Pons (tissue), 1 donor: ENCODE measurements at regions not wholly inside any gene's neighbourhood (a gene's known extent, or its start where the extent isn't known, plus 50 kb on each side); places are given as distances from the start of the nearest gene placed in this dataset.
"Not testable (repeated sequence)": the region's sequence is repeated elsewhere in the genome, so short reads cannot be mapped to it uniquely, and the experiment has no call there.

Source experiments
- DNase-seq: peaks from one replicate; pipeline ENCODE4 v3.0.0-alpha.2; 2016; ENCODE audit warnings: low spot score

DNA sequence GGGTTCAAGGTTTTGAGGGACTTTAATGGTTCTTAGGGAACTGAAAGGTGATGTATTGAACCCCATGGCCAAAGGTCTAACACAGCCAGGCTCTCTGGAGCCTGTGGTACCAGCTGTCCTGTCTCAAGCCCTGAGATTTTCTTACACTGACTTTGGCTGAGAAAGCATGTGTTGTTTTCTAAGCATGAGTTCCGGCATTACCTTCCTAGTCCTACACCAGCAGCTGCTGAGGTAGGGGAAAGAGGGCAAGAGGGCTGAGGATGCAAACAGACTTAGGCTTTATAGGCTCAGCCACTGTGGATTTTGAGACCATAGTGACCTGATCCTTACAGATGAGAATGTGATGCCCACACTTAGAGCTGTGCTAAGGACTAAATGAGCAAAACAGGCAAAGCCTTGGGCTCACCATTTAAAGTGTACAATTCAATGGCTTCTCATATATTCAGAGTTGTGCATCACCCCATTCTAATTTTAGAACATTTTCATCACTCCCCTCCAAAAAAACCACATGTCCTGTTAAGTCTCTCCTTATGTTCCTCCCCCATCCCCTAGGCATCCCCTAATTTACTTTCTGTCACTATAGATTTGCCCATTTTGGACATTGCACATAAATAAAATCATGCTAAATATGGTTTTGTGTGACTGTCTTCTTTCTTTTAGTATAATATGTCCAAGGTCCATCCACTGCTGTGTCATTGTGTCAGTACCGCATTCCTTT lies 99.7 kb upstream of the OTOS start:
- DNase-seq, result no peak

DNA sequence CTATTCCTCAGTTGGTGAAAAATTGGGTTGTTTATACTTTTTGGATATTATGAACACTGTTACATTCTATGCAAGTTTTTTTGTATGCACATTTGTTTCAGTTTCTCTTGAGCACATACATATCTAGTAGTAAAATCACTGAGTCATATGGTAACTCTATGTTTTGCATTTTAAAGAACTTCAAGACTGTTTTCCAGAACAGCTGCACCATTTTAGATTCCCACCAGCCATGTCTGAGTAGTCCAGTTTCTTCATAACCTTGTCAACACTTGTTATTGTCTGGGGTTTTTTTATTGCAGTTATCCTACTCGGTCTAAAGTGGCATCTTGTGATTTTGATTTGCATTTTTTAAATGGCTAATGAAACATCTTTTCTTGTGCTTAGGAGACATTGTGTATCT lies 100.3 kb upstream of the OTOS start:
- DNase-seq, result no peak

DNA sequence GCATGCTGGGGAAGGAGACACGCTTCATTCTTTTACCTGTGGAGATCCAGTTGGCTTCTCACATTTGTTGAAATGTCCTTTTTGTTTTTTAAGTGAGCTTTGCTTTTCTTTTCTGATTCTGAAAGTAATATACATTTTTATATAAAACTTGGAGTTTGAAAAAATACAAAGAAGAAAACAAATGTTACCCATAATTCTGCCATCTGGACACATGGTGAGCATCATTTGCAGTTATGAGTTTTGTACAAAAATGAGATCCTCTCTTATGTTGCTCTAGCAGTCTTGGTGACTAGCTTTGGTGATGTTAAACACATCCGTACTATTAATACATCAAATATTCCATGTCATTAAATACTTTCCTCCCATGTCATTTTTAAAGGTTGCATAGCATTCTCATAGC lies 101.1 kb upstream of the OTOS start:
- no peak for DNase-seq

DNA sequence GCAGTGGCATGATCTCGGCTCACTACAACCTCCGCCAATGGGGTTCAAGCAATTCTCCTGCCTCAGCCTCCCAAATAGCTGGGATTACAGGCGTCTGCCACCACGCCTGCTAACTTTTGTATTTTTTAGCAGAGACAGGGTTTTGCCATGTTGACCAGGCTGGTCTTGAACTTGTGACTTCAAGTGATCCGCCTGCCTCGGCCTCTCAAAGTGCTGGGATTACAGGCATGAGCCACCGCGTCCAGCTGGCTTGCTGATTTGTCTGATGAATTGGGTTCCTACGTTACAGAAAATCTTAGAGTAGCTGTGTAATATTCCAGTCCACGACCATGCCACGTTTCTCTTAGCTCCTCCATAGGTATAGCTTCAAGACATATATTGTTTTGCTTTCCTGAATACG lies 102.6 kb upstream of the OTOS start:
- DNase-seq, result not testable (repeated sequence)

DNA sequence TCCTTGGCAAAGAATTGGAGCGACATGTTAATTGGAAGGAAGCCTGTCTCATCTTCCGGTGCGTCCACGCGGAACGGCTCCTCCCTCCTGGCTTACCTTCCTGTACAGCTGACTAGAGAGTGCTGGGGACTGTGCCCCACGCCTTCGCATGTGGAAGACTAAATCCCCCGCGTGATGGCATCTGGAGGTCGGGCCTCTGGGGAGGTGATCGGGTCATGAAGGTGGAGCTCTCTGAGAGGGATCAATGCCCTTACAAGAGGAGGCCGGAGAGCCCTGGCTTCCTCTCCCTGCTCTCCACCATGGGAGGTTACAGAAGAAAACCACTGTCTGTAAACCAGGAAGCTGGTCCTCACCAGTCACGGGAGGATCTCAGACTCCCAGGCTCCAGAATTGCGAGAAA lies 104.1 kb upstream of the OTOS start:
- no peak for DNase-seq

DNA sequence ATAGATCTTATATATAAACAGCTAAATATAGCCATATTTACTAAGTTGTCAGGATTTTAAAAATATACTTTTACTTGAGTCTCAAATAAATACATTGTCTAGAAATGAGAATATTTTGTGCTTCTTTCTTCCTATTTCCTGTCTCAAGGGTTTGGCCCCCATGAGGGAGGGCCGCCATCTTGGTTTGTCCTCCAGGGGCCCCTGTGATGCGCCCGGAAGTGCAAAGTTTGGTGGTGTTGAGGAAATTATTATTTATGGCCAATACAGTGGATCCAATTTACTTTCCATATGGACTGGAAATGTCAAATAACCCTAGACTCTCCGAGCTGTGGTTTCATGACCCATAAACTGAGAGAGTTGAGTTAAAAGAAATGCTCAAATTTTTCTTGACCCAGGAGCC lies 104.7 kb upstream of the OTOS start:
- DNase-seq, result no peak

DNA sequence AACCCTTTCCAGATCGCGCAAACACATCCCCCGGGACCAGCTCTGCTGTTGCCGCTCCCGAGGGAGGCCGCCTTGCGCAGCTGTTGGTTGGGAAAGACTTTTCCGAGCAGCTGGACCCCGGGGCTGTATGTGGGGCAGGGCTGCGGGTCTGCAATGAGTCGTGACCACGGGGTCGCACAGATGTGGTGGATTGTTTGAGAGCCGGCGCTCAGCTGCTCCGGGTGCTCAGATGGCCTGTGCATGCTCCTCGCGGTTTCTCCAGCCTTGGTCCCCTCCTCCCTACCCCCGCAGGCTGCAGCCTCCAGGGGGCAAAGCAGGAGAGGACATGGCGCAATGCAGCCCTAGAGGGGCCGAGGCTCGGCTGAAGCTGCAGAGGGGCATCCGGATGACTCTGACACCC lies 105.2 kb upstream of the OTOS start:
- no peak for DNase-seq

DNA sequence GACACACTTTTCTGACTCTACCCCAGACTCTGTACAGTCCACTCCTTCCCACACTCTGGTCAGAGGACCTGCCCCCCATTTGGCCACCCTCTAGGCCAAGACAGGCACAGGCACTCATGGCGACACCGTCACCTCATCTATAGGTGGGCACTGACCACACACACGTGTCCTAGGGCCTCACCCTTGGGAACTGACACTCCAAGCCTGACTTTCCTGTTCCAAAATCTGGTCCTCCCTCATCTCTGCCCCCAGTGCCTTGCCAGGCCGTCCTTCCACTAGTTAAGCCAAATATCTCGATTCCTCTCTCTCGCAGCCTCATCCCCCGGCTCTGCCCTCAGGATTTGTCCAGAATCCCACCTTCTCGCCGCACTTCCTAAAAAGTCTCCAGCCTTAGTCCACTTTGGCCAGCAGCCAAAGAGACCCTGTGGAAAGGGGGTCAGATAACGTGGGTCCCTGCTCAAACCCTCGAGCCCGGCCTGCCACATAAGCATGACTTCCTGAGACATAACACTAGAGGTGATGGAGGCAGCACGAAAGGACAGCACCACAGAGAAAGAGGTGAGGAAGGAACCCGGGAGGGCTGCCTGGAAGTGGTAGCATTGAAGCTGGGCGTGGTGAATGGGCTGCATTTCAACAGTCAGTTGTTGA lies 105.8 kb upstream of the OTOS start:
- no peak for DNase-seq

DNA sequence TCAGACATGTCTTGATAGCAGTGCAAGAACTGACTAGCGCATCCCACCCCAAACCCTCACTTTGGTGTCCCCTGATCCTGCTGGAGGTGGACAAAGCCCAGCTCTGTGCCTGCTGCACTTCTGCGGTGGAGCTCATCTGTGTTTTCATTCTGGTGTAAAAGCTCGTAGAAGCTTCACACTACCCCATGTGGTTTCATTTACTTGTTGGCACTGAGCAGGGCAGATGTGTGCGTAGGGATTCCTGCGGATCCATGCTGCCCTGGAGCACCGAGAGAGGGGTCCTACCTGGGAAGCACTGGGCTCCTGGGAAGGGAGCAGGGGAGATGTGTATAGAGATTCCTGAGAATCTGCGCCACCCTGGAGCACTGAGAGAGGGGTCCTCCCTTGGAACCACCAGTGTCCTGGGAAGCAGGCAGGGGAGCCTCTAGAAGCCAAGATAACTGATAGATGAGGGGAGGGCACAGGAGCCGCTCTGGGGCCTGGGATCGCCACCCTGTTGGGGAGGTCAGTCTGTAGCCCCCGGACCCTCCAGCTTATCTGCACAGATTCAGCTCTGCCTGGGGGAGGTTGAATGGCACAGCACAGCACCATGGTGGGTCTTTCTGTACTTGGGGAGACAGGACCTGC lies 106.9 kb upstream of the OTOS start:
- no peak for DNase-seq

DNA sequence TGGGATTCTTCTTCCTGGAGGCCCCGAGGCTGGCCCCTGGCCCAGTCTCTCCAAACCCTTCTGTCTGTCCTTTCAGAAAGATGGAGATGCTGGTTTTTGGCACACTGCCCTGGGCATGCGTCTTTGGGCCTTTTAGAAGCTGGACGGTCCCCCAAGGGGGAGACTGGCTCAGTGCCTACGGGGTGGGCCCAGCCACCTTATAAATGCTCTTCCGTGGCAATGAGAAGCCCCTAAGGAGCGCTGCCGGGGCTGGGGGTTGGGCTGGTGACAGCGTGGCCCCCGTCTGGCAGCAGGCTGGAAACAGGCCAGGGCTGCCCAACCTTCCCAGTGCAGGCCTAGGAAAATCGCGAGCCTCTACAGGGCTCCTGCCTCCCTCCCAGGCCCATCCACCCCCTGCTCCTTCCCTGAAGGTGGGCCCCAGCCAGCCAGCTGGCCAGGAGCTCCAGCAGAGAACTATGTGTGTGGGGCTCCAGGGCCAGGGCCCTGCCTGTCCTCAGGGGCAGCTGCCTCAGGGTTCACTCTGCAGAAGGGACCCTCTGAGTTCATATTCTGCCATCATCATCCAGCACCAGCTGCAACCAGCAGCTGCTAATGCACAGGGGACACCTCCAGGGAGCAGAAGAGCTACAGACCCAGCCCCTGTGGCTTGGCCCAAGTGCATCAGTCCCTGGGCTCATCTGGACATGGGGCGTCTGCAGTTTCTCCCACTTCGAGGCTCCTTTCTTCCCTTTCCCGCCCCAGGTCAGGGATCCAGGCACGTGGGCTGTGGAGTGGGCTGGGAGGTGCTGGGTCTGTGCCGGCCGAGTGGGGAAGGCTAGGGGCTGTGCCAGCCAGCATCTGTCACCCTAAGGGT lies 107.6 kb upstream of the OTOS start:
- no peak for DNase-seq

DNA sequence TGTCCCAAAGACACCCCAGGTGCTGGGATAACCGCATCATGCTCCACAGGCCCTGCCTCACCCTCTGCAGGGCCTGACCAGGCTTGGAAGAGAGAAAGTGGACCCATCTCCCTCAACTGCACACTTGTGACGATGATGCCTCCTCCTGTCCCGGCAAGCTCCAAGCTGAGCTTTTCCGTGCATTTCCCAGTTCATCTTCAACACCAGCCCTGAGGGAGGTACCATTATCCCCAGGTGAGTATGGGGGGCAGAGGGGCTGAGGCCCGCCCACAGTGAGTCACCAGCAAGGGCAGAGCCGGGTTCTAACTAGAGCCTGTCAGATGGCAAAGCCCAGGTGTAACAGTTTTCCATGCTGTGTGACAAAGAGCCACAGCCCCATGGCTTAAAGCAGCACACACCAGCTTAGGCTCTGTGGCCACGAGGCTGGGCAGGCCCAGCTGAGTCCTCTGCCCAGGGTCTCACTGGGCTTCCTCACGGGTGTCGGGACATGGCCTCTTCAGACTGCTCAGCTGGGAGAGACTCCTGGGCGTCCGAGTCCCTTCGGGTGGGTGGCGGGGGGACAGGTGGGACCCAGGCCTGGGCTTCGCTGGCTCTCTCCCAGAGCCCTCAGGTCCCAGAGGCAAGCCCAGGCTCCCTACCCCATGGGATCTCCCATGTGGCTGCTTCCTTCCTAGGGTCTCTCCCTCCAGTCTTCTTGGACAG lies 108.4 kb upstream of the OTOS start:
- DNase-seq, result no peak

DNA sequence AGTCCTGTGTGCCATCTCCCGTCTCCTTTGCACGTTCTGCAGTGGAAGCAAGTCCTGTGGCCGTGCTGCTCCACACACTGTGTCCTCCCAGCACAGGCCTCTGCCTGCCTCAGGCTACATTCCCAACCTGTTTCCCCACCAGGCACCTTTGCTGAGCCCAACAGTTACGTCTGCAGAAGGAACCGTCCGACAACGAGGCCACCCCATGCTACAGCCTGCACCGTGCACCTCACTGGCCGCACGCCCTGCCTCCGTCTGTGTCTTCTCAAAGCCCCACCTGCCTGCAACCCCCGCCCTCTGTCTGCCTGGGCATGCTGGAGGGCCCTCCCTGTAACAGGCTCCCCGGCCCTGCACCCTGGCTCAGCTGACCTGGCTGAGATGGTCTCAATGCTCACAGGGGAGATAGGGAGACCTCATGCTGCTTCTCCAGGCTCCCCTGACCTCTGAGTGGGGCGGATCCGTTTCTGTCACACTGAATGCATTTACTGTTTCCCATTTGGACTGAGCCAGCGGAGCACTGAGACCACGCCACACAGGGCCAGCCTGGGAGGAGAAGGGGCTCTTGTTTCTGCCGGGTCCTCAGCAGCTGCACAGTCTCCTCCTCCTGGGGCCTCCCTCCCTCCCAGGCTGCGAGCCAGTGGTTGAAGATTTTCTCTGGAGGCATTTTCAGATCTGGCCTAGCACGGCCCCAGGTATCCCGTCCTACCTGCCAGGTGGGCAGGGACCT lies 109.1 kb upstream of the OTOS start:
- DNase-seq, result peak; percentile 80

DNA sequence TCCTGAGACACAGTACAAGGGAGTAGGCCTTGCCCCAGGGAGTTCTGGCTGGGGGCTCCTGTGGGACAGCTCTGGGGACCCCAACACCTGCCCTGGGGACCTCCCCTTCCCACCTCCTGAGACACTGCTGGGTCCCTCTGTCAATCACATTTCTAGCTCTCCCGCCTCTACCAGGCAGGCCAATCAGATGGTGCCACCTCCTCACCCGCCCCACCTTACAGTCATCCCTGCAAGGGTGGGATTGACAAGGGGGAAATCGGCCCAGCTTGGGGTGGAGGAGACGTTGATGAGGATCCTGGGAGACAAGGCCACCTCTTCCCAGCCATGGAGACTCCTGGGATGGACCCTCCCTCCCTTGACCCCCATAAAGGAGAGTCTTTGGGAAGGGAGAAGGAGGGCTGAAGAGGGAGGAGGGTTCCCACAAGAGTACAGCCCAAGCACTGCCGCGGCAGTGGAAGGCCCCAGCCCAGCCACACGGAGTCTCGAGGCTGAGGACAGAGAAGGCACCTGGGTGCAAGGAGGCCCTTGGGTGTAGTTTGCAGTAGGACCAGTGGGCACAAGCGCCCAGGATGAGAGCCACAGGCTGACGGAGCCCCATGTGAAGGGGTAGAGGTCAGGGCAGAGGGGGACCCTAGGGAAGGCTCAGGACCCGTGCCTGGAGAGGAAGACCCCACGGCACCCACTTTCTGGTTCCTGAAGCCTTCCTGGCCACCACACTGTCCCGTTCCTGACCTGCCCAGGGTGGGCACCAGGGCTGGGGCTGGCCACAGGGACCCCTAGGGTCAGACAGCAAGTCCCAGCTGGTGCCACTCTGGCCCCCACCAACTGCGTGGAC lies 109.9 kb upstream of the OTOS start:
- no peak for DNase-seq

DNA sequence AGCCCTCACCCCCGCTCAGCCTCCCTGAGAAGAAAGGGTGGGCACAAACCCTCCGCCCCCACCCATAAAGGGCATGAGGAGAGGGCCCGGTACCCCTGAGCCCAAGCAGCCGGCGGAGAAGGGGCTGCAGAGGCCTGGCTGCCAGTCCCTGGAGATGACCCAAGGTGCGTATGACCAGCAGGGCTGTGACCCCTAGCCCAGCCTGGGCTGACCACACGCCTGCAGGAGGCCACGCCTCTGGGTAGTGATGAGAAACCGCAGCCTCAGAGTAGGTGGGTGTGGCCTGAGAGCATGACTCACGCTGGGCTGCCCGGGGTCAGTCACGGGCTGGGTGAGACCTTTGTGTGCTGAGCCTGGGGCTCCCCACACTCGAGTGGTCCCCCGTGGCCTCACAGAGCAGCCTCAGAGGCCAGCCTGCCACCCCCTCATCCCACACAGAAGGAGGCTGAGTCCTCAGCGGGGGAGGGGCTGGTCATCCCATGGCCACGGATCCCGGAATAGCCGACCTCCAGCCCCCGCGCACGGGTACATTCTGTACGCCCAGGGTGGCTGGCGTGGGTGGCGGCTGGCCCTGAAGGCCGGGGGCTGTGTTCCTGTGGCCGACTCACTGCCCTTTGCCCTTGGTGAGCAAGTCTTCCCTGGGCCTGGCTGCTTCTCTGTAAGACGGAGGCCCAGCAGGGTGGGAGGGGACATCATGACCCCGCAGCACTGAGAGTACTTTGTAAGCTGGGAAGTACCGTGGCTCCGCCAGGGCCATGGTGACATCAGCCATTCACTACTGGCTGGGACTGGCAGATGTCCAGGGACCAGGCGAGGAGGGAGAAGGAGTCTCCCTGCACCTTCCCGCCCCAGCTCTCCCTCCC lies 110.8 kb upstream of the OTOS start:
- peak; percentile 98 for DNase-seq

DNA sequence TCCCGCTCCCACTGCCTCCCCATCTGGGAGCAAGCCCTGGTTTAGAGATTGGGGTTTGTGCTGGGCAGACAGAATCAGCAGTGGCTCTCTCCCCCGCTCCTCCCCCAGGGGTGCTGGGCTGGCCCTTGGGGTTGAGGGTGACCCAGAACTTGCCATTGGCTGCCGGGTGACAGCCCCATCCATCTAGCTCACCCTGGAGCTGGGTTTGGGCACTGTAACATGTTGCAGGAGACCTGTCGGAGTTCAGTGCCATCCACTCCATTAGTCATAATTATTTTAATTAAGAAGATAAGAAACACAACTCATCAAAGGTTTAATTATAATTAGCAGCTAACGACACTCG lies 111.4 kb upstream of the OTOS start:
- no peak for DNase-seq

DNA sequence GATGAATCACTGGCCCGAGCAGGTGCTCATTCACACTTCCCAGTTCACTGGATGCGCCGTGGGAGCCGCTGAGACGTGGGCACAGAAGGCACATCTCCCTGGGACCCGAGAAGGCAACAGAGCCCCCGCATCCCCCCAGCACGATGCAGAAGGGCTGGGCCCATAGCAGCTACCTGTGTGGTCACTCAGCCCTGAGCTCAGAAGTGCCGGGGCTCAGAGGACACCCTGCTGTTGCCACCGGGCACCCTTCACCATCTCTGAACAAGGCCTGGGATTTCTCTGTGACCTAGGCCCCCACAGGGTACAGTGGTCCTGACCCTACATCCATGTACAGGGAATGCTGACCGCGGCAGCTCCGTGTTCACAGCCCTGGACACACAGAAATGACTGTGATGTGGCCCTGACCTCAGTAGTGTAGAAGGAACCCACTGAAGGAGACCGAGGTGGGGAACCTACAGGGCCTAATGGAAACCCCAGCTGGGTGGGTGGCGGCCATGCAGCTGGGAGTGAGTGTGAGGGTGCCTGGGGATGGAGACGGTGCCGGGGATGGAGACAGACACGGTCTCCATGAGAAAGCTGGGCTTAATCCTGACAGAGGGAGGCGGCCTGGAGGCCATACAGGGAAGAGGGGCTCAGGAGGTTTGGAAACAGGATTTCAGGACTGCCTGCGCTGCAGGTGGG lies 111.9 kb upstream of the OTOS start:
- DNase-seq, result no peak

DNA sequence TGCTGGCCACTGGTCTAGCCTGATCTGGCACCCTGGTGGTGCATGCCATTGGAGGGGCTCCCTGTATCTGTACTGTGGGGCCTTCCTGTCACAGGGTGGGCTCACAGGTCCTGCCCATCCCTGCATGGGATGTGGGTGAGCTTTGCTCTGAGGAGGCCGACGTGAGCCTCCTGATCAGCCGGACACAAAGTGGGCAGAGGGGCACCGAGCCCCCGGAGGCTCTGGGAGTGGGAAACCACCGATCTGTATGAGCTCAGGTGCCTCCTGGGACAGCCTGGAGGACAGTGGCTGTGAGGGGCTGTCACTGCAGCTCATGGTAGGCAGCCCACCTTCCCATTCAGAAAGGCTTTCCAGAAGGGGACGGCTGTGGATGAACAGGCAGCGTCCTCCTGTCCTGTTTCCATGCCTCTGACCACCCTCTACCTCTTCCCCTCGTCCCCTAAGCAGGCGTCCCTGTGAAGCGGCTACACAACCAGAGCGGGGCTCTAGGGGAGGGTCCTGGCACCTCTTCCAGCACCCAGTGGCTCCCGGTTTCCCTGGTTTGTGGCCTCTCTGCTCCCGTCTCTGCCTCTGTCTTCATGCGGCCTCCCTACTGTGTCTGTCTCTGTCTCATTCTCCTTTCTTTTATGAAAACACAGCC lies 112.5 kb upstream of the OTOS start:
- DNase-seq, result no peak

DNA sequence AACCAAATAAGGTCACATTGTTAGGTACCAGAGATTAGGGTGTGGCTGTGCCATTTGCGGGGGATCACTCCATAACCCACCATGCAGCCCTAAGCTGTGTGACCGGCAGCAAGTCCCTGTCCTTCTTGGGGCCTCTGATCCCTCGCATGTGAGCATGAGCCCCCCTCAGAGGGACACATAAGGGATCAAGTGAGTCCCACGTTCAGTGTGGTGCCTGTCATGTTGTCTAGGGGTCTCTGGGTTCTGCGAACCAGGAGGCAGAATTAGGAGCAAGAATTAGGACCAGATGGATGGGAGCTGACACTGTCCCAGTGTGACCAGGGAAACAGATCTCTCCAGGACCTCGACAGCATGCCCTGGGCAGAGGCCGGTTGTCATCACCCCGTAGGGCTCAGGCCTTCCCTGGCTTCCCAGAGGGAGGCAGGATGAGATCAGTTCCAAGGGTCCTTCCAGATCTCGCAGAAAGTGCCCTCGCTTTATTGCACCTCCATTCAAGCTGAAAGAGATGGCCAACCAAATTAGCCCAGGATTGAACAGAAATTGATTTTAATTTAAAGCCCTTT lies 113.2 kb upstream of the OTOS start:
- no peak for DNase-seq
